ENCODE measurements at regions not wholly inside any gene's neighbourhood (a gene's known extent, or its start where the extent isn't known, plus 50 kb on each side); places are given as distances from the start of the nearest gene placed in this dataset.

GRCh38 chr18:5091741-5092140, 105.3 kb downstream of the AKAIN1 start:
- DNase-seq (ENCODE audit: extremely low read depth in 1 of 2, low read depth in 1 of 2): no peak

GRCh38 chr18:5075297-5075696, 121.8 kb downstream of the AKAIN1 start:
- no peak for DNase-seq (ENCODE audit: extremely low read depth in 1 of 2, low read depth in 1 of 2)

DNA sequence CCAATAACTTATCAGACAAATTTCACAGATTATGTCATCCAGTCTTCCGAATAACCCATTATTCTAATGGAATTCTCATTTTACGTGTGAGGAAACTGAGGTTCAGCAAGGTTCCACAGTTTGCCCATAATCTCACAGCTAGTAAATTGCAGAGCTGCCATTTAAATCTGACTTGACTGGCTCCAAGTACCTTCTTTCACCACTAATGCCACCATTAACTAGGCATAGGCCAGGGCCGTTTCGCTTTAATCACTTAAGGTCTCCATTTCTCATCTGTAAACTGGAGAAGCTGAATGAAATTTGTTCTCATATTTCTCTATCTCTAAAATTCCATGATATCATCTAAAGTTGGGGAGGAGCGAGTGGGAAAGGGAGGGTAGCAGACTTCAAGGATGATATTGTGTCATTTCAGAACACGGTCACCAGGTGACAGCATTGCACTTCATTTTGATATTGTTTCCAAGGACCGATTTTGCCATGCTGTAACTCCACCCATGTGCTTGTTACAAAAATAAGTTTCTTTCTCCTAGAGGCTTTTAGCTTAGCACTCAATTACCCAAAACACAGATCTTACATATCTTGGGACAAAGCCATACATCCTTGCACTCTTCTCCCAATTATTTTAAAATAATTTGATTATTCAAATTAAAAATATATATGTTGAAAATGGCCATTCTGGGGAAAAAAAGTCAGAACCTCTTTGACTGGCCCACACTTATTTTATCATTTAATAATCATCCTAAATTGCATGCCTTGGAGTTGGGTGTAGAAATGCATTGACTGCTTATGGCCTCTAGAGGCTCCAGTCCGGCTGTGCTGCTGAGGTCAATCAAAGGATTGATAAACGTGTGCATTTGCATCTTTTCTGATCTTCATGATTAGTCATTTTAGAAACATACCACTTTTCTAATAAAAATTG, 123.8 kb downstream of the AKAIN1 start:
- DNase-seq (ENCODE audit: extremely low read depth in 1 of 2, low read depth in 1 of 2): no peak

DNA sequence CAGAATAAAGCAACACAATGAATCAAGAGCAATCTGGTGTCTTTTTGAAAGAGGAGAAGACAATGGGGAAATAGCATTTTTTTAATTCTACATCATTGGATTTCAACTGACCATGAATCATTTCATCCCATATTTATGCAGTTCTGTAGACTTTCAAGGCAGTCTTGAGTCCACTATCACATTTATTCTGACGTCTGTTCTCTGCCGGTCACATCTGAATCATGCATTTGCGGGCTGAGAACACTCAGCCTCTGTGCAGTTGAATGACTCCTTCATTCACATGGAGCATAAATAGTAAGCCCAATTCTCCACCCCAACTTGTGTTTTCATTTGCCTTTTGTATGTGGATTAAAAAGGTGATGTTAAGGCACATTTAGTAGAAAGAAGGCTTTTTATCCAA, 128.2 kb downstream of the AKAIN1 start:
- no peak for DNase-seq (ENCODE audit: extremely low read depth in 1 of 2, low read depth in 1 of 2)

DNA sequence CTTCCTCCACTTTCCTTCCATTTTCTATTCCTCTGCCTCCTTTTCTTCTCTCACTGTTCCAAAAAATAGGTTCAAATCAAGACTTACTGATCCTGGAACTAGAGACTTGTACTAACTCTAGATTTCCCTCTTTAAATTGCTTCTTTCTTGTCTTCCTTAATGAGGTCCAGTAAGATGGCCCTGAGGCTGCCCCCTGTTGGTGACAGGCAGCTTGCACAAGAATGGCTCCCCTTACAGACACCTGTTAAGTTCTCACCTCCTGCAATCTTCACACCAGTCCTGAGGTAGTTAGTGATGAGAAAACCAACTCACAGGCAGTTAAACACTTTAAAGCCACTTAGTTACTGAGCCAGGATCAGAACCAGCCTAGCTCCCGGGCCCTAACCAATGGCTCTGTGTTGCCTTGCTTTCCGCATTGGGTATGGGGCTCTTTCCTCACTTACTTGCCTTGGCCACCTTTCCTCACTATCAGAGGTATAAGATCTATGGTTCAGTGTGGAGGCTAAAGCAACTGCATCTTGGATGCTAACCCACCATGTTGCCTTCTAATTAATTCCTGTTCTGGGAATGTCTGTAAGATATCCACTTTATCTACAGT, 130.6 kb downstream of the AKAIN1 start:
- DNase-seq (ENCODE audit: extremely low read depth in 1 of 2, low read depth in 1 of 2): no peak

DNA sequence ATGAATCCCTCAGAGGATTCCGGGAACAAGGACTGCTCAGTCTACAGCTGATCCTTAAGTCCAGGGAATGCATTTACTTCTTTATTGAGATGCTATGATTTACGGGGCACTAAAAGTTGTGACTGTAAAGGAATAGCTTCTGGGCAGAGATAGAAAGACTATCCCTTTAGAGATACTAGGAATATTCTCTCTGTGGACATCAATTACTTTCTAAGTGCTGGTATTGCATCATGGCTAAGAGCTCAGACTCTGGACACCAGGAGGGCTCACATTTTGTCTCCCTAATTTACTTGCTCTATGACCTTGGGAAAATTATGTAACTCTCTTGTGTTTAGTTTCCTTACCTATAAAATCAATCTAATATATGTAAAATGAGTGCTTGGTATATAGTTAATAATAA, 131.4 kb downstream of the AKAIN1 start:
- no peak for DNase-seq (ENCODE audit: extremely low read depth in 1 of 2, low read depth in 1 of 2)

- no peak for DNase-seq (ENCODE audit: extremely low read depth in 1 of 2, low read depth in 1 of 2)
These were observed 132.2 kb downstream of the AKAIN1 start for GRCh38 chr18:5064841-5065370.

DNA sequence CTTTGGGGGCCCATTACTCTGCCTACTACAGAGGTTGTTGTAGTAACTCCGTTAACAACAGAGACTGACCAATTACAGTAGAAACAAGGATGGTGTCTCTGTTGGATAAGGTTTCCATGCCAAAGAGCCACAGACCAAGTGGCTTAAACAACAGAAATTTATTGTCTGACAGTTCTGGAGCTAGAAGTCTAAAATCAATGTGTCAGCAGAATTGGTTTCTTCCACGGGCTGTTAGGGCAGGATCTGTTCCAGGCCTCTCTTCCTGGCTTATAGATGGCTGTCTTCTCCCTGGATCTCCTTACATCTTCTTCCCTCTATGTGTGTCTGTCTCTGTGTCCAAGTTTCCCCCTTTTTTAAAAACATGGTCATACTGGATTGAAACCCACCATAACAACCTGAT, 135.3 kb downstream of the AKAIN1 start:
- no peak for DNase-seq (ENCODE audit: extremely low read depth in 1 of 2, low read depth in 1 of 2)

GRCh38 chr18:5060543-5060942, 136.5 kb downstream of the AKAIN1 start:
- no peak for DNase-seq (ENCODE audit: extremely low read depth in 1 of 2, low read depth in 1 of 2)

GRCh38 chr18:5059696-5060032, 137.4 kb downstream of the AKAIN1 start:
- DNase-seq (ENCODE audit: extremely low read depth in 1 of 2, low read depth in 1 of 2): no peak

GRCh38 chr18:5058768-5059695, 138.0 kb downstream of the AKAIN1 start:
- peak in 1 of 2 donors; percentile 9 for DNase-seq (ENCODE audit: extremely low read depth in 1 of 2, low read depth in 1 of 2)

DNA sequence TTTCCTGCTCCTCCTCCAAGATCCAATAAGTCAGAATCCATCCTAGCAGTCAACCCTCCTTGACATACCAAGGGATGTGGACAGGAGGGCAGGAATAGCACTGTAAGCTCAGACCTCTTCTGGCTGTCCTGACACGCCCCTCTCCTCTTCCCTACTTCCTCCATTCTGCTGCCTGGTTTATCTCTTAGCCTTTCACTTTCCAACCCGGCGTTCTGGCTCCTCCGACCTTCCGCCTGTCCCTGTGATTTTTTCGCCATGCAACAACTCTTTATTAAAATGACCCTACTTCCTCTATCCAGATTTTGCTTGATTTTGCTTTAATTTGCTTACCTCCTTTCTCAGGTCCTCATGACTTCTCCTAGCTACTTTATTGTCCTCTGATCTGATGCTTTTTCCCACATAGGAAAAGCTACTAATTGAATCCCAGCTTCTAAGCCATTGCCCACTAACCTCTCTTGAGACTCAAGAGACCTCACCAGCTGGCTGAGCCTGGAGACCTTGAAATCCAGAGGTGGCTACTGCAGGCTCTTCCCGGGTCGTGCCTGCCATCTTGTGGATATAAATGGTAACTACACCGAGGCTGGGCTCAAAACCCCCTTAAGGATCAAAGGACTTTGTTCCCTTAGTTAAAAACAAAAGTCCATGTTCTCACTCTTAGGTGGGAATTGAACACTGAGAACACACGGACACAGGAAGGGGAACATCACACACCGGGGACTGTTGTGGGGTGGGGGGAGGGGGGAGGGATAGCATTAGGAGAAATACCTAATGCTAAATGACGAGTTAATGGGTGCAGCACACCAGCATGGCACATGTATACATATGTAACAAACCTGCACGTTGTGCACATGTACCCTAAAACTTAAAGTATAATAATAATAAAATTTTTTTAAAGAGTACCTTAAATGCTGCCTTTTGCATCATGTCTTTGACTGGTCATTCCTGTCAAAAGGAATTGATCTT, 139.4 kb downstream of the AKAIN1 start:
- DNase-seq (ENCODE audit: extremely low read depth in 1 of 2, low read depth in 1 of 2): peak in 1 of 2 donors; percentile 15

- DNase-seq (ENCODE audit: extremely low read depth in 1 of 2, low read depth in 1 of 2): no peak
These were observed 144.6 kb downstream of the AKAIN1 start for GRCh38 chr18:5052491-5052890.

- DNase-seq (ENCODE audit: extremely low read depth in 1 of 2, low read depth in 1 of 2): no peak
These were observed 145.8 kb downstream of the AKAIN1 start for GRCh38 chr18:5051207-5051606.

DNA sequence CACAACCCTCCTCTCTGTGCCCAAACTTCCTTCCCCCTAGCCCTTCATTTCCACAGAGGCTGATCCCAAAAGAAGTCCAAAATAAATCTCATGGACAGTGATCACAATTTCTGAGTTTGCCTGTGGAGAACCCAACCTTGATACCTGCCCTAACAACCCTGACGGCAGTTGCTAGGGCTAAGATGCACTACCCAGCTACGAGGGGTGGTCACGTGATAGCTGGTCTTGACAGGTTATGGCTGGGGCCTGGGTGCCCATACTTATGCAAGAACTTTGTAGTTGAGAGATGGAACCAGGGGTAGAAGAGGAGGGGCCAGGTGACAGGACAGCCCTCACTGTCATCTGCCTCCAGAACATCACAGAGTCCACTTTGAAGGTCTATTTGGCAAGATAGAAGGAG, 147.9 kb downstream of the AKAIN1 start:
- no peak for DNase-seq (ENCODE audit: extremely low read depth in 1 of 2, low read depth in 1 of 2)

DNA sequence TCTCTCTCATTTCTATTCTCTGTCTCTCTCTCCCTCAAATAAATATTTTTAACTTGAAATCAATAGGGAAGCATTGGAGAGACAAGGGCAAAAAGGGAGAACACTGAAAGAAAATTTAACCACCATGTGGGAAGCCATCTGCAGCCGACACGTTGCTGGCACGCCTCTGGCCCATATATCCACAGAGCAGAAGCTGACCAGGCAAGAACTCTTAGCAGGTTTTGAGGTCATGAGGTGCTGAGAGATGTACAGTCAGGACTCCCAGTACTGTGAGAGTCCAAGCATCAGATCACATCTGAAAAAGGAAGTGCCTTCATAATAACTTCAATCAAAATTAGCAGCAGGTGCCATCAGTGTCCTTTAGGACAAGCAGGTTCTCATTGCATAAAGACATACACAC, 156.6 kb downstream of the AKAIN1 start:
- no peak for DNase-seq (ENCODE audit: extremely low read depth in 1 of 2, low read depth in 1 of 2)

DNA sequence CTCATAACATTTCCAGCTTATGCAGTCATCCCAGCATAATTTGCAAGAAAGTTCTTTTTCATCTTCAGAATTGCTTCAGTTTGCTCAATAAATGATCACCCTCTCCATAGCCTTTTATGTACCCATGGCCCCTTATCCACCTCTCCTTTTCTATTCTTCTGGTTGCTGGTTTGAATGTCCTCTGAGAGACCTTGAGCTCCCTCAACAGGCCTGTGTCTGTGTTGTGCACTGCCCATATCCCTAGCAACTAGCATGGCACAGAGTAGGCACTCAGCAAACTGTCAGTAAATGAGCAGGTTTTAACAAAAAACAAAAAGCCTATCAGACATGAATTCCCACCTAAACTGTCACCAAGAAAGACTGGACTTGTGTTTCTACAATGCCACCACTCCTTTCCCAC, 160.5 kb downstream of the AKAIN1 start:
- no peak for DNase-seq (ENCODE audit: extremely low read depth in 1 of 2, low read depth in 1 of 2)

GRCh38 chr18:5031216-5031615, 165.8 kb downstream of the AKAIN1 start:
- DNase-seq (ENCODE audit: extremely low read depth in 1 of 2, low read depth in 1 of 2): no peak

GRCh38 chr18:5030636-5031035, 166.4 kb downstream of the AKAIN1 start:
- DNase-seq (ENCODE audit: extremely low read depth in 1 of 2, low read depth in 1 of 2): no peak

GRCh38 chr18:5029592-5029991, 167.5 kb downstream of the AKAIN1 start:
- DNase-seq (ENCODE audit: extremely low read depth in 1 of 2, low read depth in 1 of 2): no peak

All from activated CD8-positive, alpha-beta memory T cell treated with anti-CD3 and anti-CD28 coated beads for 1 hour (primary cell).